ENCODE measurements at regions not wholly inside any gene's neighbourhood (a gene's known extent, or its start where the extent isn't known, plus 50 kb on each side); places are given as distances from the start of the nearest gene placed in this dataset.

DNA sequence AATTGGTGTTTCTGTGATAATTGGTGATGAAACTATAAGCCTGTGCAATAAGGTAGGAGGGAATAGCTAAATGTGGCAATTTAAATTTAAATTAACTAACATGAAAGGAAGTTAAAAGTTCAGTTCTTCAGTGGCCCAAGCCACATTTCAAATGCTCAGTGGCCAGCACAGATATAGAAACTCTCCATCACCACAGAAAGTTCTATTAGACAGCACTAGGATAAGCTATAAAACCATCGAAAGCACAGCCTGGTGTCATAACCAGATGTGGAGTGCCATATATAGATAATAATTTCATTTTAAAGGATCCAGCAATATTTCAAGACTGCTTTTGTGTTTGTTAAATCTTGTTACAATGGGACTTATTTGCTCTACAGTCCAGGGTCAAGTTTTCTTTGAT, 119.3 kb upstream of the NR3C2 start:
- TF ChIP-seq CTCF (IDR thresholded peaks at IDR 0.05) (no peak), KDM5A (IDR thresholded peaks at IDR 0.05) (no peak), RAD21 (conservative IDR thresholded peaks at IDR 0.05 in 1 of 2, IDR thresholded peaks at IDR 0.05 in 1 of 2) (no peak), EP300 (IDR thresholded peaks at IDR 0.05) (no peak), MAFK (IDR thresholded peaks at IDR 0.05; ENCODE audit: partially characterized antibody) (no peak), REST (IDR thresholded peaks at IDR 0.05) (no peak), POLR2A (IDR thresholded peaks at IDR 0.05; ENCODE audit: low read length) (no peak), KDM1A (IDR thresholded peaks at IDR 0.05; ENCODE audit: low read depth) (no peak), FOSL2 (IDR thresholded peaks at IDR 0.05) (no peak), FOSL2 (CRISPR knock-in tag; IDR thresholded peaks at IDR 0.05) (no peak), JUN (IDR thresholded peaks at IDR 0.05) (no peak), ZNF302 (CRISPR knock-in tag; IDR thresholded peaks at IDR 0.05) (no peak), CHD4 (IDR thresholded peaks at IDR 0.05; ENCODE audit: borderline replicate concordance) (no peak)
